ENCODE measurements at regions not wholly inside any gene's neighbourhood (a gene's known extent, or its start where the extent isn't known, plus 50 kb on each side); places are given as distances from the start of the nearest gene placed in this dataset.
"Not testable (repeated sequence)": the region's sequence is repeated elsewhere in the genome, so short reads cannot be mapped to it uniquely, and the experiment has no call there.

- DNase-seq (ENCODE audit: low read depth, low spot score), result no peak
These were observed 51.6 kb upstream of the CNTLN start for GRCh38 chr9:17083258-17083657.

GRCh38 chr9:17082343-17083064 is 52.3 kb upstream of the CNTLN start:
- peak; percentile 64 for DNase-seq (ENCODE audit: low read depth, low spot score)

- peak; percentile 6 for DNase-seq (ENCODE audit: low read depth, low spot score)
These were observed 53.0 kb upstream of the CNTLN start for GRCh38 chr9:17081814-17082213.

- no peak for DNase-seq (ENCODE audit: low read depth, low spot score)
These were observed 53.5 kb upstream of the CNTLN start for GRCh38 chr9:17081351-17081750.

GRCh38 chr9:17075758-17076485 is 58.9 kb upstream of the CNTLN start:
- DNase-seq (ENCODE audit: low read depth, low spot score), result no peak

- DNase-seq (ENCODE audit: low read depth, low spot score), result no peak
These were observed 59.6 kb upstream of the CNTLN start for GRCh38 chr9:17075146-17075757.

- not testable (repeated sequence) for DNase-seq (ENCODE audit: low read depth, low spot score)
These were observed 62.3 kb upstream of the CNTLN start for GRCh38 chr9:17072563-17072962.

- DNase-seq (ENCODE audit: low read depth, low spot score), result no peak
These were observed 66.2 kb upstream of the CNTLN start for GRCh38 chr9:17068671-17069070.

- DNase-seq (ENCODE audit: low read depth, low spot score), result peak; percentile 6
These were observed 69.8 kb upstream of the CNTLN start for GRCh38 chr9:17065062-17065461.

GRCh38 chr9:17064558-17064957 is 70.3 kb upstream of the CNTLN start:
- no peak for DNase-seq (ENCODE audit: low read depth, low spot score)

- DNase-seq (ENCODE audit: low read depth, low spot score), result peak; percentile 26
These were observed 71.2 kb upstream of the CNTLN start for GRCh38 chr9:17063535-17064135.

GRCh38 chr9:17062497-17062896 is 72.3 kb upstream of the CNTLN start:
- DNase-seq (ENCODE audit: low read depth, low spot score), result no peak

GRCh38 chr9:17060450-17060849 is 74.4 kb upstream of the CNTLN start:
- no peak for DNase-seq (ENCODE audit: low read depth, low spot score)

- no peak for DNase-seq (ENCODE audit: low read depth, low spot score)
These were observed 75.4 kb upstream of the CNTLN start for GRCh38 chr9:17059465-17059864.

- no peak for DNase-seq (ENCODE audit: low read depth, low spot score)
These were observed 77.1 kb upstream of the CNTLN start for GRCh38 chr9:17057729-17058128.

GRCh38 chr9:17052626-17053025 is 82.2 kb upstream of the CNTLN start:
- DNase-seq (ENCODE audit: low read depth, low spot score), result no peak

GRCh38 chr9:17045381-17045940 is 89.4 kb upstream of the CNTLN start:
- DNase-seq (ENCODE audit: low read depth, low spot score), result no peak

- DNase-seq (ENCODE audit: low read depth, low spot score), result no peak
These were observed 103.3 kb upstream of the CNTLN start for GRCh38 chr9:17031546-17031945.

- DNase-seq (ENCODE audit: low read depth, low spot score), result no peak
These were observed 109.6 kb upstream of the CNTLN start for GRCh38 chr9:17025281-17025680.

- DNase-seq (ENCODE audit: low read depth, low spot score), result no peak
These were observed 110.7 kb upstream of the CNTLN start for GRCh38 chr9:17024129-17024528.

- DNase-seq (ENCODE audit: low read depth, low spot score), result no peak
These were observed 113.4 kb upstream of the CNTLN start for GRCh38 chr9:17021387-17021970.

GRCh38 chr9:17019398-17019797 is 115.4 kb upstream of the CNTLN start:
- no peak for DNase-seq (ENCODE audit: low read depth, low spot score)
